Prostate gland (tissue), 2 donors: ENCODE measurements at regions not wholly inside any gene's neighbourhood (a gene's known extent, or its start where the extent isn't known, plus 50 kb on each side); places are given as distances from the start of the nearest gene placed in this dataset.

Source experiments
- POLR2A ChIP-seq: fragments of 450-650 bp; IDR thresholded peaks from one replicate; pipeline ENCODE4 v1.6.1; 2016; ENCODE audit warnings: antibody characterized with exemption, mild to moderate bottlenecking
- POLR2AphosphoS5 ChIP-seq: sonication (generic); formaldehyde crosslinking; IDR thresholded peaks from one replicate; pipeline ENCODE4 v1.6.1; 2017; ENCODE audit warnings: antibody characterized with exemption
- TF ChIP-seq, protein P1 (sequence below), 4 experiments: fragments of 200-600 bp in 2 of 4; fragments of 450-650 bp in 2 of 4; sonication (generic) in 2 of 4; IDR thresholded peaks; 1 replicate in 3 of 4; 2 replicates in 1 of 4; pipeline ENCODE4 v1.5.1; 2016 to 2019; ENCODE audit warnings: antibody characterized with exemption in 4 of 4, mild to moderate bottlenecking in 2 of 4, moderate library complexity in 2 of 4

DNA sequence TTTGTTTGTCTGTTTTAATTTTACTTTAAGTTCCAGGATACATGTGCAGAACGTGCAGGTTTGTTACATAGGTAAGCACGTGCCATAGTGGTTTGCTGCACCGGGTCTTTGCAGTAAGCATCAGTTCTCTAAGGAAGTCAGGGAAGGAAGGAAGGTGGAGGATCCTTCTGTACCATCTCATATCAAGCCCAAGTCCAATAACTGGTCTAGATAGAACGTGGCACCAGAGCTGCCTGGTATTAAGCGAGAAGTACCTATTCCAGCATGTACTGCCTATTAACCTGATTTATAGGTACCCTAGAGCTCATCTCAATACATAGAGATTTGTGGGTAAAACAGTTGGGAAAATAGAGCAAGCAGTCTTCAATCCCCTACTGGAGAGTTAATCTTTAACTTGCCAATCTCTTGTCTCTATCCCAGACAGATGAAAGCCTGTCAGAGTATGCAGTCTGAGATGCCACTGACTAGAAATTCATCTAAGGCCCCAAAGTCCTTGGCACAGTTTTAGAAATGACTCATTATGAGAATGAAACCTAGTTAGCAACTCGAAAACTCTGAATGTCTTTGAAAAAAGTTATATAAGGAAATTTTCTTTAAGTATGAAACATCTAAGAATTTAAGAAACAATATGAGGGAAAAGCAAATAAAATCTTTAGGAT lies 144.9 kb downstream of the TFAP2A start:
- TF ChIP-seq, protein P1, sequence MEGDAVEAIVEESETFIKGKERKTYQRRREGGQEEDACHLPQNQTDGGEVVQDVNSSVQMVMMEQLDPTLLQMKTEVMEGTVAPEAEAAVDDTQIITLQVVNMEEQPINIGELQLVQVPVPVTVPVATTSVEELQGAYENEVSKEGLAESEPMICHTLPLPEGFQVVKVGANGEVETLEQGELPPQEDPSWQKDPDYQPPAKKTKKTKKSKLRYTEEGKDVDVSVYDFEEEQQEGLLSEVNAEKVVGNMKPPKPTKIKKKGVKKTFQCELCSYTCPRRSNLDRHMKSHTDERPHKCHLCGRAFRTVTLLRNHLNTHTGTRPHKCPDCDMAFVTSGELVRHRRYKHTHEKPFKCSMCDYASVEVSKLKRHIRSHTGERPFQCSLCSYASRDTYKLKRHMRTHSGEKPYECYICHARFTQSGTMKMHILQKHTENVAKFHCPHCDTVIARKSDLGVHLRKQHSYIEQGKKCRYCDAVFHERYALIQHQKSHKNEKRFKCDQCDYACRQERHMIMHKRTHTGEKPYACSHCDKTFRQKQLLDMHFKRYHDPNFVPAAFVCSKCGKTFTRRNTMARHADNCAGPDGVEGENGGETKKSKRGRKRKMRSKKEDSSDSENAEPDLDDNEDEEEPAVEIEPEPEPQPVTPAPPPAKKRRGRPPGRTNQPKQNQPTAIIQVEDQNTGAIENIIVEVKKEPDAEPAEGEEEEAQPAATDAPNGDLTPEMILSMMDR (IDR thresholded peaks at IDR 0.05): no peak
- TF ChIP-seq POLR2A: no peak
- no peak for TF ChIP-seq POLR2AphosphoS5
